ENCODE measurements at regions not wholly inside any gene's neighbourhood (a gene's known extent, or its start where the extent isn't known, plus 50 kb on each side); places are given as distances from the start of the nearest gene placed in this dataset.
A peak's percentile ranks its signal among the peaks of the same experiment; 100 is the strongest.

- DNase-seq, result no peak
These were observed 222.0 kb upstream of the CDH13 start for GRCh38 chr16:82404586-82405315.

- DNase-seq, result no peak
These were observed 224.0 kb upstream of the CDH13 start for GRCh38 chr16:82402665-82403218.

GRCh38 chr16:82400046-82400445 lies 226.7 kb upstream of the CDH13 start:
- no peak for DNase-seq

GRCh38 chr16:82396509-82396908 lies 226.5 kb upstream of the MPHOSPH6 start:
- no peak for DNase-seq

GRCh38 chr16:82395212-82395611 lies 225.2 kb upstream of the MPHOSPH6 start:
- no peak for DNase-seq

GRCh38 chr16:82391690-82392089 lies 221.7 kb upstream of the MPHOSPH6 start:
- DNase-seq, result no peak

GRCh38 chr16:82389956-82390650 lies 220.1 kb upstream of the MPHOSPH6 start:
- DNase-seq, result no peak

GRCh38 chr16:82386761-82387160 lies 216.7 kb upstream of the MPHOSPH6 start:
- DNase-seq, result no peak

- DNase-seq, result peak; percentile 21
These were observed 214.9 kb upstream of the MPHOSPH6 start for GRCh38 chr16:82384949-82385348.

- no peak for DNase-seq
These were observed 214.0 kb upstream of the MPHOSPH6 start for GRCh38 chr16:82384017-82384416.

- DNase-seq, result no peak
These were observed 212.5 kb upstream of the MPHOSPH6 start for GRCh38 chr16:82382521-82382920.

- no peak for DNase-seq
These were observed 209.5 kb upstream of the MPHOSPH6 start for GRCh38 chr16:82379551-82379950.

- no peak for DNase-seq
These were observed 204.0 kb upstream of the MPHOSPH6 start for GRCh38 chr16:82373976-82374375.

- no peak for DNase-seq
These were observed 200.3 kb upstream of the MPHOSPH6 start for GRCh38 chr16:82370282-82370681.

GRCh38 chr16:82368041-82368440 lies 198.0 kb upstream of the MPHOSPH6 start:
- DNase-seq, result peak; percentile 15

GRCh38 chr16:82366462-82366861 lies 196.4 kb upstream of the MPHOSPH6 start:
- no peak for DNase-seq

- DNase-seq, result no peak
These were observed 194.7 kb upstream of the MPHOSPH6 start for GRCh38 chr16:82364690-82365089.

GRCh38 chr16:82363026-82363816 lies 193.2 kb upstream of the MPHOSPH6 start:
- no peak for DNase-seq

GRCh38 chr16:82361885-82362284 lies 191.9 kb upstream of the MPHOSPH6 start:
- DNase-seq, result no peak

GRCh38 chr16:82360024-82360783 lies 190.2 kb upstream of the MPHOSPH6 start:
- no peak for DNase-seq

- no peak for DNase-seq
These were observed 188.7 kb upstream of the MPHOSPH6 start for GRCh38 chr16:82358606-82359221.
